K562 (cell line): ENCODE measurements at regions not wholly inside any gene's neighbourhood (a gene's known extent, or its start where the extent isn't known, plus 50 kb on each side); places are given as distances from the start of the nearest gene placed in this dataset.

Experiments used
- ATAC-seq: fragments of 200-7000 bp; cut with Tn5 transposase; 3 replicates; pipeline ENCODE4 v1.9.1; 2020; ENCODE audit warnings: moderate library complexity
- BruUV-seq: library from RNA; stranded (reverse); fragments of 400-500 nt; replicated peaks from 2 replicates; lab custom pipeline; 2021; lab: Mats Ljungman, UMichigan
- CTCF ChIA-PET: fragments of 300-600 bp; formaldehyde crosslinking; extraction: SDS; loops from one replicate; lab custom pipeline; 2021; ENCODE audit warnings: low intra/inter-chr PET ratio; lab: Yijun Ruan, JAX
- POLR2A ChIA-PET: fragments of 300-600, 350-650 bp; sonication (Branson Sonifier 250); formaldehyde crosslinking; extraction: SDS; loops from one replicate; lab custom pipeline; 2021; ENCODE audit warnings: antibody characterized with exemption, inconsistent platforms; lab: Yijun Ruan, JAX
- DNase-seq, 4 experiments: peaks; one replicate each; pipeline versions ENCODE4 v3.0.0 to v3.0.0-alpha.2; 2011 to 2018; ENCODE audit warnings: low spot score in 3 of 4, mixed read lengths in 3 of 4; ENCODE audit errors: extremely low read depth in 1 of 4
- FAIRE-seq: peaks from 2 replicates; lab custom pipeline; 2011; peaks lifted over from hg19 to GRCh38; lab: Jason Lieb, UNC
- H2AFZ ChIP-seq: 2 replicates; pipeline ENCODE4 v1.6.0; 2011; ENCODE audit warnings: low read depth, low read length, control low read depth, inconsistent platforms
- H3K27ac ChIP-seq: fragments of 200-600 bp; 3 replicates; pipeline ENCODE4 v1.8.0; 2011; ENCODE audit warnings: low read depth, mild to moderate bottlenecking, control low read depth, inconsistent platforms, low read length, moderate library complexity, mixed read lengths; ENCODE audit errors: extremely low read depth
- H3K27me3 ChIP-seq, 2 experiments: fragments of 300-600 bp in 1 of 2; 2 replicates in 1 of 2; 3 replicates in 1 of 2; pipeline versions ENCODE4 v1.6.0 to v1.8.0; 2011; ENCODE audit warnings: inconsistent platforms in 2 of 2, low read length in 2 of 2, mild to moderate bottlenecking in 1 of 2, mixed read lengths in 1 of 2, moderate library complexity in 1 of 2; ENCODE audit not compliant: control insufficient read depth in 2 of 2, insufficient read depth in 2 of 2
- H3K36me3 ChIP-seq: fragments of 300-600 bp; 3 replicates; pipeline ENCODE4 v1.8.0; 2011; ENCODE audit warnings: mild to moderate bottlenecking, low read length, inconsistent platforms; ENCODE audit not compliant: control insufficient read depth, insufficient read depth
- H3K4me1 ChIP-seq, 2 experiments: fragments of 200-600 bp in 1 of 2; replicated peaks in 1 of 2; 2 replicates in 1 of 2; 3 replicates in 1 of 2; pipeline versions ENCODE4 v1.5.1 to v1.8.0; 2011; ENCODE audit warnings: inconsistent platforms in 2 of 2, low read length in 2 of 2, mild to moderate bottlenecking in 1 of 2, mixed read lengths in 1 of 2, moderate library complexity in 1 of 2; ENCODE audit not compliant: control insufficient read depth in 2 of 2, insufficient read depth in 2 of 2
- H3K4me2 ChIP-seq: 2 replicates; pipeline ENCODE4 v1.6.1; 2011; ENCODE audit warnings: low read length, control low read depth, inconsistent platforms, mixed read lengths; ENCODE audit not compliant: insufficient read depth
- H3K4me3 ChIP-seq: fragments of 200-600 bp; sonication (generic), shearing (Covaris generic); 2 replicates; pipeline ENCODE4 v1.5.1; 2016; ENCODE audit warnings: control low read depth, inconsistent platforms
- H3K79me2 ChIP-seq: fragments of 200-600 bp; 3 replicates; pipeline ENCODE4 v1.8.0; 2011; ENCODE audit warnings: low read length, inconsistent platforms; ENCODE audit not compliant: control insufficient read depth, insufficient read depth
- H3K9ac ChIP-seq, 2 experiments: 2 replicates each; pipeline versions ENCODE4 v1.6.0 to v1.6.1; 2011; ENCODE audit warnings: low read depth in 2 of 2, low read length in 2 of 2, control low read depth in 1 of 2, inconsistent platforms in 1 of 2, mild to moderate bottlenecking in 1 of 2, mixed read lengths in 1 of 2; ENCODE audit not compliant: insufficient read depth in 1 of 2
- H3K9me1 ChIP-seq: one replicate; pipeline ENCODE4 v1.6.0; 2011; ENCODE audit warnings: inconsistent platforms, mild to moderate bottlenecking, low read length, moderate library complexity; ENCODE audit not compliant: control insufficient read depth, insufficient read depth
- H3K9me3 ChIP-seq: replicated peaks from 2 replicates; pipeline ENCODE4 v1.5.1; 2011; ENCODE audit warnings: low read depth, low read length, inconsistent platforms; ENCODE audit not compliant: control insufficient read depth, insufficient read depth
- H4K20me1 ChIP-seq: replicated peaks from 2 replicates; pipeline ENCODE4 v1.6.1; 2011; ENCODE audit warnings: low read length, inconsistent platforms, mixed read lengths; ENCODE audit not compliant: control insufficient read depth, insufficient read depth
- CBX1 ChIP-seq: sonication (generic); IDR thresholded peaks from 2 replicates; pipeline ENCODE4 v1.6.1; 2016; ENCODE audit warnings: antibody characterized with exemption, low read depth, mild to moderate bottlenecking
- MCM5 ChIP-seq: fragments of 450-650 bp; IDR thresholded peaks from 2 replicates; pipeline ENCODE4 v1.6.1; 2016; ENCODE audit warnings: low read depth
- MYC ChIP-seq, 2 experiments: fragments of 250-450 bp in 1 of 2; sonication (Bioruptor Pico) in 1 of 2; IDR thresholded peaks; 2 replicates each; pipeline versions ENCODE4 v1.5.1 to v1.6.1; 2012 to 2021; ENCODE audit warnings: low read depth in 2 of 2, borderline replicate concordance in 1 of 2, improper control_type of control experiment in 1 of 2, low read length in 1 of 2, mild to moderate bottlenecking in 1 of 2, moderate library complexity in 1 of 2
- ZNF134 ChIP-seq: fragments of 250-450 bp; sonication (Bioruptor Pico); conservative IDR thresholded peaks from 2 replicates; pipeline ENCODE4 v1.4.0; 2020
- WGBS: fragments of 100-300 bp; shearing (Covaris generic); methylation state at CpG from one replicate; pipeline ENCODE4 v1.1.6; 2016; ENCODE audit warnings: low coverage, mixed read lengths; ENCODE audit not compliant: insufficient coverage; ENCODE audit errors: missing lambda C conversion rate; 5-methylcytosine and 5-hydroxymethylcytosine counted together
- in situ Hi-C: fragments of 300-500 bp; cut with MboI; formaldehyde crosslinking; loops from 4 replicates; pipeline ENCODE4 v1.15.0; 2018; ENCODE audit warnings: inconsistent platforms, mixed read lengths
- intact Hi-C: fragments of 100-400 bp; cut with micrococcal nuclease; formaldehyde crosslinking; loops from 2 replicates; pipeline ENCODE4 v1.14.2; 2022

DNA sequence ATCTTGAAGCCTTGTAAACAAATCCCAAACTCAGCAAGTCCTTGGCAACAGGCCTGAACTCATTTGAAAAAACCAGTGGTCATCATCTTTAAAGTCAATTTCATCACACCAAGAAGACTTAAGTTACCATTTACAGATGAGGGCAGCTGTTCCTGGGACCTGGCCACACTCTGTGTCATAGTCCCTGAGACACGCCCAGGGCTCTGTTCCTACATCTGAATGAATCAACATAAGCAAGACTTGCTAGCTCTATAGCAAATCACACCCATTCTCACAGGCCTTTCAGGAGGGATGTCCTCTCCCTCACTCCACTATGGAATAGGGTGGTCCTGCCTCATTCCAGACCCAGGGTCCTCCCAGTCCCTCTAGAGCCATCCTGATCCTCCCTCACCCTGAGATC is 142.8 kb downstream of the NSG2 start (continued):
- TF ChIP-seq MYC (IDR thresholded peaks at IDR 0.05; ENCODE audit: low read depth, low read length) (no peak), MYC (CRISPR knock-in tag; IDR thresholded peaks at IDR 0.05; ENCODE audit: borderline replicate concordance, low read depth) (no peak), CBX1 (peak; percentile 54; the same call in 1 of the 2 replicates)

DNA sequence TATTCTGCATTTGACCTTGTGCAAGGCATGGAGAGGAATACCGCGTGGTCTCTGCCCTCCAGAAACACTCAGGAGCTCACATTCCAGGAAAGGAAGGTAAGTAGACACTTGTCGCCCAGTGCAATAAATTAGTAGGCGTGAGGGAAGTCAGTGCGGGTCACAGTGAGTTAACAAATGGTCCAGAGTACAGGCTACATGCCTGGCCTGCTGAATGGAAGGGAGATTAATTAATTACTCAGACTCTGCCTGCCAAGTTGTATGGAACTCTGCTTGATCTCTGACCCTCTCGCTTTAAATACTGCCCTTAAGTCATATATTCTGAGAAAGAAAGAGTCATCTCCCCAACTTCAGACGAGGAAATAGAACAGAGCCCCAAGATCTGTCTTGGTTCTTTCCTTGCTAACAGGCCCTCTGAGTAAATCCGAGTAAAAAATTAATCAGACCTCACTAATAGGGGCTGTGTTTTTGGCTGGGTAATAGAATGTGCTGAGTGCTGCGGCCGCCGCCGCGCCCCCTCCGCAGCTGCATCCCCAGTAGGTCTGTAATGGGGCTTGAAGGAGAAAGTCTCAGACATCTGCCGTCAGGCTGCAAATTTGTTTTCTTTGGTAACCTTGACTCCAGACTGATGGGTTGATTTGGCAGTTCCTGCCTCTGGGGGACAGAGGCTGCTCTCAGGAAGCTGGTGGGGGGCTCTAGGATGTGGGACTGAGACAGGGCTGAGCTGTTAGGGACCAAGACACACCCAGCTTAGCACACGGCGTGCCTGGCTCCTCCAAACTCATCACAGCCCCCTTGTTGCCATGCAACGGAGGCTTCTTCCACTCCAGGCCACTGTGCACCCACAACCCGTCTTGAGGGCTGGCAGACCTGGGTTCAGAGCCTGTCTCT is 144.4 kb downstream of the NSG2 start:
- no TSS peak for BruUV-seq
- Histone ChIP-seq H3K9ac (no peak overlapping the region), H3K27me3 (peaks cover 7 to 57% of the 10 kb centered on the region in 2 experiments; a peak in 4 of 5 replicates), H3K4me3 (no peak overlapping the region), H3K9me3 (no peaks in the 10 kb centered on the region), H3K79me2 (no peaks in the 10 kb centered on the region), H3K27ac (no peak overlapping the region), H4K20me1 (no peaks in the 10 kb centered on the region), H3K4me1 (no peaks in the 10 kb centered on the region), H3K9me1 (no peaks in the 10 kb centered on the region), H2AFZ (no peak overlapping the region), H3K36me3 (no peaks in the 10 kb centered on the region), H3K4me2 (no peak overlapping the region)
- ATAC-seq: no peak
- intact Hi-C loops: no loop called here
- WGBS: 2% methylated on average over 19 of the region's 19 CpGs
- no peak for DNase-seq
- POLR2A ChIA-PET: interaction anchor here (1.7 kb wide), 1 partner anchor 8 kb away, joined by 4 read pairs; no protein-coding TSS in a partner anchor
- in situ Hi-C loops: no loop called here
- FAIRE-seq: no peak
- TF ChIP-seq ZNF134 (CRISPR knock-in tag) (no peak), MCM5 (no peak)
- CTCF ChIA-PET: no interaction called here
